CD4-positive, alpha-beta T cell treated with Interleukin-6 at 100 ng/mL for 8 hours (primary cell): ENCODE measurements at regions not wholly inside any gene's neighbourhood (a gene's known extent, or its start where the extent isn't known, plus 50 kb on each side); places are given as distances from the start of the nearest gene placed in this dataset.

Experiments
- DNase-seq: peaks from one replicate; pipeline ENCODE4 v3.0.0-alpha.2; 2020; ENCODE audit warnings: mixed read lengths, low spot score

GRCh38 chr1:5340560-5341130 lies 651.6 kb downstream of the NPHP4 start:
- DNase-seq, result no peak

- DNase-seq, result no peak
These were observed 653.8 kb downstream of the NPHP4 start for GRCh38 chr1:5338466-5338865.

DNA sequence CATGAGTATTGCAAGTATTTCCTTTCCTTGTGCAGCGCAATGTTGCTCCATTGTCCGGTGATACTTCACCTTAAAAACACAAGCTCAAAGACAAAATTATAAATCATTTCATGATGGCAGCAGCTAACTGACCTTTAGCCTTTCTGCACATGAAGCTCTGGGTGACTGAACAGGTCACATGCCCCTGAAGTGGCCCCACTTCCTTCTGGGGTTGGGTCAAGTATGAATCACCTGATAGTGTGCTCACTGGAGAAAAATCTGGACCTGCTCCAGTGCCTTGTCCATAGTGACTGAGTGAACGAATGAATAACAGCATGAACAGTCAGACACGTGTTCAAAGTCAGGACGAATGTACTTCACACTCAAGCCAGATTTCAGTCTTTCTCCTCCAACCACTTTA lies 658.9 kb downstream of the NPHP4 start:
- DNase-seq, result no peak

GRCh38 chr1:5331101-5331500 lies 661.1 kb downstream of the NPHP4 start:
- DNase-seq, result no peak

GRCh38 chr1:5329068-5329739 lies 663.0 kb downstream of the NPHP4 start:
- peak; percentile 35 for DNase-seq

DNA sequence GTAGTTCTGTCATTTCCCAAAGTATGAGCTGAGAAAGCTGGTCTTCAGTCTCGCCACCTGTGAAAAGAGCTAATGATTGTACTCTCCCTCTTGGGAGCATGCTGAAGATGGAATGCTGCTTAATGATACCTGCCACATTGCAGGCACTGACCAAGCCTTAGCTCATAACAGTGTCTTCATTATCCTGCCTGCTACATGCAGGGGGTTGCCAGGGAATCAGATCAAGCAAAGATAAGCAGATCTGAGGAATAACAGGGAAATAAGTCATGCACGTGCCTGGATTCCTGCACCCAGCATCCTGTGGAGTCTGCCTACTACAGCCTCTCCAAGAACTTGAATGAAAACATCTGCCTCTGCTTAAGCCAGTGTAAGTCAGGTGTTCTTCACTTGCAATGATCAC lies 667.3 kb downstream of the NPHP4 start:
- no peak for DNase-seq

DNA sequence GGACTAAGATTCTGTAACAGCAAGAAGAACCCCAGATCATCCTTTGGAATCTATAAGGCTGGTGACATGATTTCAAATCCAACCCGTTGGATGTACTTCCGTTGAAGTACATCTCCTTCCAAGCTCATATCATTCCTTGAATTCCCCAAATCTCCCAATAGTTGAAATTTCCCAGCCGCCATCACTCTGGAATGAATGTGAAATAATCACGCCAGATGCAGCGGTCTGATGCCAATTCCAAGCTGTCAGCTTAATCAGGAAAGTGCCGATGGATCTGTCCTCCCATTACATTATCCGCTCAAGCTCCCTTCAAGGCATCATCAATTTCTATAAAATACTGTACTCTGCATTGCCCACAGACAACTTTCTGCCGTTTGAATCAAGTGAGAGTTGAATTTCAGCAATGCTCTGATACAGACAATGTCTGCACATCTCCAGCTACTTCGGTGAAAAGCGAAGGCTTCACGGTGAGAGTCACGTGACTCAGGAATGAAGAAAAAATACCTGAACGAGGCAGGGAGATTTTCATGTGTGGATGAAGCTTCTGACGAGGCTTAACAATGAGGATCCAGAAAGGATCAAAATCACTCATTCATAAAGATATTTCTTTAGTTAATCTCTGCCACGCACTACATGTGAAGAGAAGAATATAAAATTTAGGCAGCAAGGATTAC lies 663.9 kb downstream of the AJAP1 start:
- DNase-seq, result no peak

GRCh38 chr1:5317391-5317790 lies 663.0 kb downstream of the AJAP1 start:
- no peak for DNase-seq

DNA sequence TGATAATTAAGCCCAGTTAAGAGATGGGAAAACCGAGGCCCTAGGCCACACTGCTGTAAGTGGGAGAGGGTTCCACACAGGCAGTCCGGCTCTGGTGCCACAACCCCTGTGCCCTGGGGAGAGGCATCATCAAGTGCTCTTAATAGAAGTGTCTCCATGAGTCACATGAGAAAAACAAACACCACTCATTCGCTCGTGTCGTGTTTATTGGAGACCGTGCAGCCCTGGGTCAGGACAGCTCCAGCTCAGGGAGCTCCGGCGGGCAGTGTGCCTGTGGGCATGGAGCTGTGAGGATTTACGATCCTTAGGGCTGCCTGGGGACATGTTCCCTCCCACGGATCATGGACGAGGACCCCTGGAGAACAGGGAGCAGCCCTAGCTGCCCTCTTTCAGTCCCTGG lies 658.5 kb downstream of the AJAP1 start:
- DNase-seq, result no peak

DNA sequence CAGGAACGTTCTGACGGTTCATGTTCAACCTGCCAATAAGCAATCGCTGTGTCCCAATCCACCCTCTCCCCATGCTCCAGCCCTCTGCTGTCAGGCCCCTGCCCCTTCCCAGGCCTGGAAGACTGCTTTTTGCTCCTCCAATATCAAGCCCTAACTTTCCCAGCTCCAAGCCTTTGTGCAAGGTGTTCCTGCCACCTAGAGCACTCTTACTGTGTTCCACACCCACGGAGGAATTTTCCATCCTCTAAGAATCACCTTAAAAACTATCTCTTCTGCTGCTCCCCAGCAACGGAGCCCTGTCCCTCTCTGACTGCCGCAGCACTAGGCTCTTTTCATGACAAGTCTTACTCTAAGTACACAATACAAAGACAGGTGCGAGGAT lies 657.9 kb downstream of the AJAP1 start:
- no peak for DNase-seq

DNA sequence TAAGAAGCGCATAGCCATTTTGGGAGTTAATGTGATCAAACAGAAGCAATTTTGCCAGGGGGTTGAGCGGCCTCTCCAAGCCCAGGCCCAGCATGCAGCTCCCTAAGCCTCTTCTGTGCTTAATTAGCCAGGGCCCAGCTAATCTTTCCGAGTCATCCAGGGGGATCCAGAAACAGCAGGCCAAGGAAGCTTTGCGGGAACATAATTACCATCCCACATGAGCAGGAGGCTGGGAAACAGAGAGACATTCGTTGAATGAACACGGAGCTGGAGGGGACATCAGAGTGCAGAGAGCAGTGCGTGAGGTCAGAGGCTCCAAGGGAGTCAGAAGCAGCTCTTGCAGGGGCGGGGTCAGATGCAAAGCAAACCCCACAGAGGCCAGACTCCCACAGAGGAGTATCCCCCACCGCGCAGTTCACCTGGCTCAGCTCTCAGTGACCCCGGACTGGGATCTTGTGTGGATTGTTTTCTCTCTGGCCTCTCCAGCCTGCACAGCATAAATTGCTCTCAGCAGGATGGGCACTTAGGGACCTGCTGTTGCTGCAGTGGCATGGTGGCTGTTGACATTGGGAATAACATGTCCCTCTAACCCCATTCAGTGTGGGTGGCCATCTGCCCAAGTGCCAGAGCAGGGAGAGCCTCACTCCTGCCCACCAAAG lies 657.4 kb downstream of the AJAP1 start:
- no peak for DNase-seq

DNA sequence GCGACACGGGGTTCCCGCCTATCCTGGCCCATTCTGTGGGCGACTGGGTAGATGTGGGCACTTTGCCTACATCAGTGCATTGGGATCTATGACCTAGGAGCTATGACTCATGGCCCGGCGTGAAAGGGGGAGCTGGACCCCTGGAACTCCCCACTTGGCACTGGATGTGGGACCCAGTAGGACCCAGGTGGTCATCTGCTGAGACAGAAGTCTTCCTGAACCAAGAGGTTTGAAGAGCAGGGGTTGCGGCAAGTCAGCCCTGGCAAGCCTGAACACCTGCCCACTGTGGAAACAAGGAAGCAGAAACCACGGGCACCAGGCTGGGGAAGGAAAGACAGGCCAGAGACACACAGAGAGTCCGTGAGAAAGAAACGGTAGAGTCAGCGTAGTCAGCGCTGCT lies 656.7 kb downstream of the AJAP1 start:
- no peak for DNase-seq

DNA sequence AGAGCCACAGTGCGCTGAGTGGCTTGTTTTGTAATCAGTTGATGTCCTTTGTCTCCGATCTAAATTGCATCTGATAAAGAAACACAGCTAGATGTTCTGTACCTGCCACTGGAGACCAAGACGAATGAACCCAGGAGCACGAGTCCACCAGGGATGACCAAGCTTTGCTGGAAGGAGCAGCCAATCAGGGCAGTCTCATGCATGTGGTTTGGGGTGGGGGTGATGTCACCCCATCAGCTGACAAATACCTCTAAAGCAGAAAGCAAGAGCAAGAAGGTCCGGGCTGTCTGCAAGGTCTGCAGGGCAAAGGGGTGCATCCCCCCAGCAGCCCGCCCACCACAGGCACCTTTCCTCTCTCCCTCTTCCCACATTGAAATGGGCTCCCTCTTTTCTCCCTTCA lies 653.8 kb downstream of the AJAP1 start:
- no peak for DNase-seq

GRCh38 chr1:5304702-5305101 lies 650.3 kb downstream of the AJAP1 start:
- no peak for DNase-seq

GRCh38 chr1:5298376-5298775 lies 644.0 kb downstream of the AJAP1 start:
- no peak for DNase-seq

- no peak for DNase-seq
These were observed 643.5 kb downstream of the AJAP1 start for GRCh38 chr1:5297886-5298239.

DNA sequence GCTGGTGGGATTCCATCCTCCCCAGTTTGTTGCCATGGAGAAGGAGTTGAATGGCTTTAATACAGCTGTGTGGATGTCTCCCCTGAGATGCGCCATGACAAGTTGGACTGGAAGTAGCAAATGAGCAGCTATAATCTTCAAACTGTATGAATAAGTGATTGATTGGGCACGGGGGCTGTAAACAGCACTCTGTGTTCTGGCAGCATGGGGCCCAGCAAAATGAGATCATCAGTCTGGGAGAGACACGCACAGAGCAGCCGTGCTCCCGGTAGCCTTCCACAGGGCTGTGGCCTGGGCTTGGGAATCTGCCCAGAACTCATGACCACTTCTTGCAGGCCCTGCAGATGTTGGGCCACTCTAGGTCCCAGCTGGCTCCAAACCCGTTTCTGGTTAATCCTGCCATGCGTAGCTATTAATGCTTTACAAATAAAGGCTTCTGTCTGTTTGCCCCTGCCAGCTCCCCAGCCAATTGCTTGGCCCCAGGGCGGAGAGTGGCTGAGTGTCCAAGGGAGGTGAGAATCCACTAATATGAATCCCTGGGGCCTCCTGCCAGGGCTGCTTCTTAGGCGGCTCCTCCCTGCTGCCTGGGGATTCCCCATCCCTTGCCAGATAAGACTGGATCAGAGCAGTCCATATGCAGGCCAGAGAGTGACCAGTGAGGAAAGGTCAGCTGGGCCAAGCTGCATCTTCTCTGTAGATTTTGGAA lies 642.9 kb downstream of the AJAP1 start:
- DNase-seq, result no peak

DNA sequence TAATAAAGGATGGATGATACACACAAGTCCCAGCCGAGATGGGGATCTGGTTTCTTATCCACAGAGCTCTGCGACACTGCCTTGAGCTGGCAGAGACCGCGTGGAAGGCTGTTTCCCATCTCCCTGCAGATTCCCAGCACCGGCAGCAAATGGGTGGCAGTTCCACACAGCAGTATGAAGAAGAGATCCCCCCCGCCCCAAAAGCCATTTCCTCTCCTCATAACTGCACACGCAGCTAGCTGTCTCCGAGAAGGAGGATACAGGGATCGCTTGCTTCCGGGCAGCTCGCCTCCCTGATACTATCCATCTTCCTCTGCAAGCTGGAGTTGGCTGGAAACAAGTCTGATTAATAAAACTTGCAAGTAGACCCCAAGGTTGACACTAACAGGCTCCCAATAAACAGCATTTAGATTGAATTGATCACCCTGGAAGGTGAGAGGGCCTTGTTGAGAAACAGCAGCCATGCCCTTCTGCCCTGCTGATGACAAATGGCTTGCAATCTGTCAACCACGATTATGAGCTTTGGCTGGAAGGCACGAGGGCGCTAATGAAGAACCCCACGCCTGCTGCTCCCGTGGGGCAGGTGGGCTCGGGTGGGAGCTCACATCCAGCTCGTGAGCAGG lies 642.3 kb downstream of the AJAP1 start:
- DNase-seq, result no peak

DNA sequence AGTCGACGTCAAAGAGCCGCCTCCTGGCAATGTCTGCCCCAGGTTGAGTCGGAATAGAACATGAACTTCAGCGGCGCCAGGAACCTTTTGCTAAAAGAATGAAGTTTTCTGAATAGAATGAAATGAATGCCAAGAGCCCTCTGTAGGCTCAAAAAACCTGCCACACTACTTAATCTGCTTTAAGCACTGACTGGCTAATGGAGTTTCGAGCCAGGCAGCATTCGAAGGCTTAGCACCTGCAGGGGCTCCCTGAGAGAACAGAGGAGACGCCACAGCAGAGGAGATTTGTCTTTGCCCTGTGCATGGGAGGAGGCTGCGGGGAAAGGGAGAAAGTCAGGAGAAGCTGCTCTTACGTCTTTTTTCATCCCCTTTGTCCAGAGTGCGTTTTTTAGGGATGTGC lies 641.7 kb downstream of the AJAP1 start:
- no peak for DNase-seq

- DNase-seq, result no peak
These were observed 637.5 kb downstream of the AJAP1 start for GRCh38 chr1:5291889-5292288.

DNA sequence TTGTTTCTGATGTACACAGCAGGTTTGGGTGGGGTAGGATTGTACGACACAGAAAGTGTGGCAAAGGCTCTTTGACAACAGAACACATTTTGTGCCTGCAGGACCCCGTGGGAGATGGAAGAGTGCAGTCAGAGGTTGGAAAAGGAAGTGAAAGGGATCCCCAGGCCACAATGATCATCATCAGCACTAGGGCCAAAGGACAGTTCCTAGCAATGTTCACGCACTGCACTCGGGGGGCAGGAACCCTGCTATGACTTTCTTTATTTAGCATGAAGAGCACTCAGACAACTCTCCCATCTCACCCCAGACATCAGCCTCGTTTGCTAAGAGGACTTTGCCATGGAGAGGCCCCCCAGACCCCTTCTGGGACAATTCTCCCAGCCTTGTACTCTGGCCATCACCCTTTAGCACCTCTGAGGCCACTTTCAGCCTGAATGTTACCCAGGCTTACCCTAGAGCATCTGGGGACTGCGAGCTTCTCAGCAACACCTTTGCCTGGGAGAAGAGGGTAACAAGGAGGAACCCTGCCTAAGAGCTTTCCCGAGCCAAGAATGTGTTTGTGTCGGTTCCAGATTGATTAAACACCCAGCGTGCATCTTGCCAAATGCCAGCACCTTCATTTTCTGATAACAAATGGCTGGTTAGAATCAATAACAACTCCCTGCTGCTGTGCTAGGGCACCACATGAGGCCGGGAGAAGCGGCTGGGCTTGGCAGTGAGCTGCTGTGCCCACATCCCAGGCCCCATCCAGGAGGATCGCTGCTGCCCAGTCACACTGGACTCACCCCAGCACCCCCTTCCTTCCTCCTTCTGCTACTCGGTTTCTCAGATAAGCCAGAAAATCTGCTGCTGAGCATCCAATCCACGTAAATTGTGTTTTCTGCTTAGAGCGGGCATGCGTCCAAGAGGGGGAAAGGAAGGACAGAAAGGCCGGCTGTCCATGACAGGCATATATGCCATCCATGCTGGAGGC lies 633.1 kb downstream of the AJAP1 start:
- DNase-seq, result no peak
